GM12878 (cell line): ENCODE measurements at regions not wholly inside any gene's neighbourhood (a gene's known extent, or its start where the extent isn't known, plus 50 kb on each side); places are given as distances from the start of the nearest gene placed in this dataset.

Experiments used
- ATAC-seq: fragments of 200-7000 bp; cut with Tn5 transposase; 3 replicates; pipeline ENCODE4 v1.9.1; 2020; ENCODE audit warnings: mild to moderate bottlenecking, moderate library complexity
- BruUV-seq: library from RNA; stranded (reverse); fragments of 400-500 nt; replicated peaks from 2 replicates; lab custom pipeline; 2021; lab: Mats Ljungman, UMichigan
- CTCF ChIA-PET: fragments of 300-600 bp; sonication (Branson Sonifier 250); formaldehyde crosslinking; extraction: SDS; loops from one replicate; lab custom pipeline; 2021; ENCODE audit warnings: inconsistent platforms; lab: Yijun Ruan, JAX
- POLR2A ChIA-PET: fragments of 350-600 bp; formaldehyde crosslinking; extraction: SDS; loops from one replicate; lab custom pipeline; 2021; ENCODE audit warnings: inconsistent platforms; lab: Charles Lee
- RAD21 ChIA-PET: fragments of 300-600 bp; sonication (Branson Sonifier 250); formaldehyde crosslinking; loops from one replicate; lab custom pipeline; 2023; ENCODE audit warnings: antibody characterized with exemption; ENCODE audit not compliant: unreplicated experiment; lab: Charles Lee
- SMC1A ChIA-PET: fragments of 300-600 bp; sonication (Branson Sonifier 250); formaldehyde crosslinking; loops from one replicate; lab custom pipeline; 2023; ENCODE audit not compliant: unreplicated experiment, uncharacterized antibody; lab: Charles Lee
- DNase-seq: peaks from one replicate; pipeline ENCODE4 v3.0.0-alpha.2; 2011; ENCODE audit warnings: low read depth, low spot score
- FAIRE-seq: peaks from 3 replicates; lab custom pipeline; 2011; peaks lifted over from hg19 to GRCh38; lab: Jason Lieb, UNC
- H2AFZ ChIP-seq: 2 replicates; pipeline ENCODE4 v1.6.0; 2011; ENCODE audit warnings: low read depth, low read length, control low read depth; ENCODE audit not compliant: control insufficient read depth
- H3K27ac ChIP-seq: 2 replicates; pipeline ENCODE4 v1.5.1; 2011; ENCODE audit warnings: control low read depth; ENCODE audit not compliant: control insufficient read depth, insufficient read depth
- H3K27me3 ChIP-seq, 2 experiments: replicated peaks in 1 of 2; 2 replicates each; pipeline versions ENCODE4 v1.6.0 to v1.6.1; 2011; ENCODE audit warnings: low read length in 1 of 2; ENCODE audit not compliant: control insufficient read depth in 2 of 2, insufficient read depth in 2 of 2
- H3K36me3 ChIP-seq, 2 experiments: 2 replicates each; pipeline ENCODE4 v1.5.1; 2011; ENCODE audit warnings: low read length in 1 of 2; ENCODE audit not compliant: control insufficient read depth in 2 of 2, insufficient read depth in 2 of 2
- H3K4me1 ChIP-seq: 2 replicates; pipeline ENCODE4 v1.6.1; 2011; ENCODE audit warnings: mild to moderate bottlenecking, low read length, moderate library complexity, mixed read lengths; ENCODE audit not compliant: control insufficient read depth, insufficient read depth
- H3K4me2 ChIP-seq: 2 replicates; pipeline ENCODE4 v1.6.0; 2011; ENCODE audit warnings: control low read depth; ENCODE audit not compliant: control insufficient read depth, insufficient read depth
- H3K4me3 ChIP-seq: fragments of 200-600 bp; sonication (generic); 2 replicates; pipeline ENCODE4 v1.5.1; 2016
- H3K79me2 ChIP-seq: 2 replicates; pipeline ENCODE4 v1.6.0; 2011; ENCODE audit warnings: low read length; ENCODE audit not compliant: control insufficient read depth, insufficient read depth
- H3K9ac ChIP-seq: 2 replicates; pipeline ENCODE4 v1.8.0; 2011; ENCODE audit warnings: low read length, control low read depth, mixed read lengths; ENCODE audit not compliant: control insufficient read depth, insufficient read depth
- H3K9me3 ChIP-seq: replicated peaks from 3 replicates; pipeline ENCODE4 v1.5.1; 2011; ENCODE audit warnings: mild to moderate bottlenecking, low read length; ENCODE audit not compliant: control insufficient read depth, insufficient read depth
- H4K20me1 ChIP-seq: 2 replicates; pipeline ENCODE4 v1.6.0; 2011; ENCODE audit not compliant: control insufficient read depth, insufficient read depth
- ATF7 ChIP-seq: fragments of 450-650 bp; IDR thresholded peaks from 2 replicates; pipeline ENCODE4 v1.6.1; 2016; ENCODE audit warnings: low read depth, mild to moderate bottlenecking
- BRCA1 ChIP-seq: IDR thresholded peaks from 2 replicates; pipeline ENCODE4 v1.6.1; 2011; ENCODE audit warnings: low read depth, low read length, improper control_type of control experiment
- CBFB ChIP-seq: IDR thresholded peaks from 2 replicates; pipeline ENCODE4 v1.6.1; 2016; ENCODE audit warnings: antibody characterized with exemption, low read depth
- CBX5 ChIP-seq: sonication (generic); IDR thresholded peaks from 2 replicates; pipeline ENCODE4 v1.6.1; 2016; ENCODE audit warnings: low read depth, moderate library complexity, mild to moderate bottlenecking, inconsistent platforms
- CHD4 ChIP-seq: fragments of 200-600 bp; sonication (generic); IDR thresholded peaks from 2 replicates; pipeline ENCODE4 v1.6.1; 2016; ENCODE audit warnings: mild to moderate bottlenecking
- CUX1 ChIP-seq: IDR thresholded peaks from 2 replicates; pipeline ENCODE4 v1.6.1; 2012; ENCODE audit warnings: improper control_type of control experiment, low read depth, low read length; ENCODE audit not compliant: insufficient replicate concordance
- ESRRA ChIP-seq: IDR thresholded peaks from 2 replicates; pipeline ENCODE4 v1.6.1; 2012; ENCODE audit warnings: mild to moderate bottlenecking, low read length, improper control_type of control experiment
- HDGF ChIP-seq: fragments of 450-650 bp; IDR thresholded peaks from 2 replicates; pipeline ENCODE4 v1.6.1; 2016; ENCODE audit warnings: antibody characterized with exemption
- LARP7 ChIP-seq: fragments of 450-650 bp; IDR thresholded peaks from 2 replicates; pipeline ENCODE4 v1.6.1; 2017; ENCODE audit warnings: mild to moderate bottlenecking
- MXI1 ChIP-seq: fragments of 150-350 bp; IDR thresholded peaks from 2 replicates; pipeline ENCODE4 v1.6.1; 2011; ENCODE audit warnings: low read depth, mild to moderate bottlenecking, inconsistent platforms, low read length, improper control_type of control experiment
- POLR2AphosphoS2 ChIP-seq: IDR thresholded peaks from 2 replicates; pipeline ENCODE4 v1.6.1; 2011; ENCODE audit warnings: low read depth, mild to moderate bottlenecking, low read length, improper control_type of control experiment, moderate library complexity
- RAD21 ChIP-seq: IDR thresholded peaks from 2 replicates; pipeline ENCODE4 v1.6.1; 2011; ENCODE audit warnings: mild to moderate bottlenecking, low read depth, low read length, moderate library complexity; ENCODE audit not compliant: insufficient read depth
- RFX5 ChIP-seq: IDR thresholded peaks from 2 replicates; pipeline ENCODE4 v1.6.1; 2011; ENCODE audit warnings: low read depth, low read length, improper control_type of control experiment
- SP1 ChIP-seq: IDR thresholded peaks from one replicate; pipeline ENCODE4 v1.6.1; 2011; ENCODE audit warnings: low read depth, low read length
- ZNF622 ChIP-seq: fragments of 450-650 bp; IDR thresholded peaks from 2 replicates; pipeline ENCODE4 v1.6.1; 2017; ENCODE audit warnings: mild to moderate bottlenecking, inconsistent platforms
- WGBS: methylation state at CpG from one replicate; pipeline ENCODE4 v1.1.6; 2016; ENCODE audit warnings: low lambda C conversion rate; ENCODE audit not compliant: insufficient replicate concordance, insufficient coverage; ENCODE audit errors: missing lambda C conversion rate; 5-methylcytosine and 5-hydroxymethylcytosine counted together
- in situ Hi-C: fragments of 300-500 bp; cut with MboI; formaldehyde crosslinking; loops from 9 replicates; pipeline ENCODE4 v1.14.3; 2018; ENCODE audit warnings: mixed read lengths
- intact Hi-C: fragments of 100-400 bp; cut with micrococcal nuclease; formaldehyde crosslinking; loops from one replicate; pipeline ENCODE4 v1.14.2; 2022; ENCODE audit not compliant: unreplicated experiment
- TF ChIP-seq, protein P1 (sequence below): fragments of 450-650 bp; IDR thresholded peaks from 2 replicates; pipeline ENCODE4 v1.6.1; 2018; ENCODE audit warnings: mild to moderate bottlenecking, low read depth, moderate library complexity; ENCODE audit not compliant: partially characterized antibody
- TF ChIP-seq, protein P2 (sequence below): IDR thresholded peaks from 2 replicates; pipeline ENCODE4 v1.6.1; 2011; ENCODE audit warnings: low read depth, low read length, improper control_type of control experiment, borderline replicate concordance

- ATAC-seq, result no peak
- no peak for DNase-seq
- BruUV-seq, result no TSS peak
- intact Hi-C loops, result no loop called here
- CTCF ChIA-PET, result no interaction called here
- Histone ChIP-seq H3K27ac (no peak overlapping the region), H3K27me3 (no peaks in the 10 kb centered on the region), H3K4me2 (no peak overlapping the region), H4K20me1 (no peaks in the 10 kb centered on the region), H3K4me3 (no peak overlapping the region), H3K9me3 (no peaks in the 10 kb centered on the region), H3K79me2 (no peaks in the 10 kb centered on the region), H3K4me1 (no peaks in the 10 kb centered on the region), H3K9ac (no peak overlapping the region), H2AFZ (no peak overlapping the region), H3K36me3 (no peaks in the 10 kb centered on the region)
- 47% methylated on average over 2 of the region's 2 CpGs for WGBS
- SMC1A ChIA-PET, result interaction anchor here (1.0 kb wide), 1 partner anchor 14 kb away, joined by 3 read pairs; no protein-coding TSS in a partner anchor
- in situ Hi-C loops, result no loop called here
- FAIRE-seq, result no peak
- RAD21 ChIA-PET, result no interaction called here
- POLR2A ChIA-PET, result no interaction called here
- no peak for TF ChIP-seq SP1
- no peak for TF ChIP-seq CBFB
- no peak for TF ChIP-seq CHD4
- no peak for TF ChIP-seq HDGF
- no peak for TF ChIP-seq CBX5
- TF ChIP-seq POLR2AphosphoS2, result no peak
- no peak for TF ChIP-seq ESRRA
- TF ChIP-seq LARP7, result no peak
- TF ChIP-seq CUX1, result no peak
- no peak for TF ChIP-seq ZNF622
- TF ChIP-seq, protein P1, sequence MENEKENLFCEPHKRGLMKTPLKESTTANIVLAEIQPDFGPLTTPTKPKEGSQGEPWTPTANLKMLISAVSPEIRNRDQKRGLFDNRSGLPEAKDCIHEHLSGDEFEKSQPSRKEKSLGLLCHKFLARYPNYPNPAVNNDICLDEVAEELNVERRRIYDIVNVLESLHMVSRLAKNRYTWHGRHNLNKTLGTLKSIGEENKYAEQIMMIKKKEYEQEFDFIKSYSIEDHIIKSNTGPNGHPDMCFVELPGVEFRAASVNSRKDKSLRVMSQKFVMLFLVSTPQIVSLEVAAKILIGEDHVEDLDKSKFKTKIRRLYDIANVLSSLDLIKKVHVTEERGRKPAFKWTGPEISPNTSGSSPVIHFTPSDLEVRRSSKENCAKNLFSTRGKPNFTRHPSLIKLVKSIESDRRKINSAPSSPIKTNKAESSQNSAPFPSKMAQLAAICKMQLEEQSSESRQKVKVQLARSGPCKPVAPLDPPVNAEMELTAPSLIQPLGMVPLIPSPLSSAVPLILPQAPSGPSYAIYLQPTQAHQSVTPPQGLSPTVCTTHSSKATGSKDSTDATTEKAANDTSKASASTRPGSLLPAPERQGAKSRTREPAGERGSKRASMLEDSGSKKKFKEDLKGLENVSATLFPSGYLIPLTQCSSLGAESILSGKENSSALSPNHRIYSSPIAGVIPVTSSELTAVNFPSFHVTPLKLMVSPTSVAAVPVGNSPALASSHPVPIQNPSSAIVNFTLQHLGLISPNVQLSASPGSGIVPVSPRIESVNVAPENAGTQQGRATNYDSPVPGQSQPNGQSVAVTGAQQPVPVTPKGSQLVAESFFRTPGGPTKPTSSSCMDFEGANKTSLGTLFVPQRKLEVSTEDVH, result no peak
- no peak for TF ChIP-seq MXI1
- TF ChIP-seq BRCA1, result no peak
- TF ChIP-seq RFX5, result no peak
- no peak for TF ChIP-seq RAD21
- TF ChIP-seq ATF7, result no peak
- TF ChIP-seq, protein P2, sequence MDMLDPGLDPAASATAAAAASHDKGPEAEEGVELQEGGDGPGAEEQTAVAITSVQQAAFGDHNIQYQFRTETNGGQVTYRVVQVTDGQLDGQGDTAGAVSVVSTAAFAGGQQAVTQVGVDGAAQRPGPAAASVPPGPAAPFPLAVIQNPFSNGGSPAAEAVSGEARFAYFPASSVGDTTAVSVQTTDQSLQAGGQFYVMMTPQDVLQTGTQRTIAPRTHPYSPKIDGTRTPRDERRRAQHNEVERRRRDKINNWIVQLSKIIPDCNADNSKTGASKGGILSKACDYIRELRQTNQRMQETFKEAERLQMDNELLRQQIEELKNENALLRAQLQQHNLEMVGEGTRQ, result no peak
Measured at GRCh38 chr1:177464686-177465085, 293.9 kb downstream of the BRINP2 start.
